ENCODE measurements at regions not wholly inside any gene's neighbourhood (a gene's known extent, or its start where the extent isn't known, plus 50 kb on each side); places are given as distances from the start of the nearest gene placed in this dataset.

GRCh38 chr4:59685626-59686025 is 1514.5 kb upstream of the ADGRL3 start:
- Histone ChIP-seq H3K4me1 (no peaks in the 10 kb centered on the region), H3K27ac (replicated peaks in 1 of 4) (no peak overlapping the region), H3K27me3 (no peaks in the 10 kb centered on the region), H3K36me3 (no peaks in the 10 kb centered on the region), H3K9me3 (no peaks in the 10 kb centered on the region), H3K4me3 (no peak overlapping the region)
- DNase-seq (ENCODE audit: extremely low spot score), result no peak
- intact Hi-C loops (cut with DNase I), result no loop called here
- TF ChIP-seq EP300 (IDR thresholded peaks at IDR 0.05) (no peak), CTCF (IDR thresholded peaks at IDR 0.05) (no peak), POLR2A (IDR thresholded peaks at IDR 0.05; ENCODE audit: low read depth) (no peak), POLR2AphosphoS5 (IDR thresholded peaks at IDR 0.05) (no peak)
- 83% methylated on average over 1 of the region's 1 CpG for WGBS

- no peaks in the 10 kb centered on the region for H3K27me3 ChIP-seq
- TF ChIP-seq POLR2AphosphoS5 (IDR thresholded peaks at IDR 0.05), result no peak
- no peak for TF ChIP-seq EP300 (IDR thresholded peaks at IDR 0.05)
- TF ChIP-seq CTCF (IDR thresholded peaks at IDR 0.05), result no peak
- TF ChIP-seq POLR2A (IDR thresholded peaks at IDR 0.05; ENCODE audit: low read depth), result no peak
- no peak for DNase-seq (ENCODE audit: extremely low spot score)
- no peak overlapping the region for H3K27ac ChIP-seq (replicated peaks in 1 of 4)
- H3K9me3 ChIP-seq, result no peaks in the 10 kb centered on the region
- H3K4me3 ChIP-seq, result no peak overlapping the region
- H3K36me3 ChIP-seq, result no peaks in the 10 kb centered on the region
- H3K4me1 ChIP-seq, result no peaks in the 10 kb centered on the region
- intact Hi-C loops (cut with DNase I), result no loop called here
- 81% methylated on average over 6 of the region's 6 CpGs for WGBS
These were observed 1511.0 kb upstream of the ADGRL3 start for GRCh38 chr4:59689149-59689548.

DNA sequence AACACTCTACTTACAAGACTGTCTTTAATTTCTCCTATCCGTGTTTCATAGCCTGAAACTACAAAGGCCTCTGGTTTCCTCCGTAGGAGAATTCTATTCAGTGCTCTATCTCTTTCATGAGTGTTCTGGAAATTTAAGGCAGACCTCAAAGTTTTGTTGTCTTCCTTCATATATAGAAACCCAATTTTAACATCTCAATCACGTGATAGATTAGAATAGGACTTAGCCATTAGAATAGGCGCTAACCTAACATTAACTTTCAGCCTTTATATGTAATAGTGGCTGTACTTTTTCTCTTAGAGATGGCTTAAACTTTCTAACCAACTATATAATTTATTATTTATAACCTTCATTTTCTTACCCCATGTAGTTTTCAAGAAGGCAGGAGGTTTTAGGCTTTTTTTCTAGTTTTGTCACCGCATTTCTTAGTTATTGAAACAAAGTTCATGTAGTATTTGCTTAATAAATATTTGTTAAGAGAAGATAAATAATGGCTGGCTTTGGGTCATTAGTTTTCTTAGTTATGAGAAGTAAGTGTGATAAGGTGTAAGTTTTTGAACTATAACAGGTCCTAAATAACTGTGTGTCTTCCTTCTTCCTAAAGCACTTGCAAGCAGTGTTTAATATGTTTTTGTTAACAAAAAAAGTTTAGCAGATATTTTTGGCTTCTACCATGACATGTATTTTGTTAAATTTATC is 1504.6 kb upstream of the ADGRL3 start:
- Histone ChIP-seq H3K27ac (replicated peaks in 1 of 4) (no peak overlapping the region), H3K4me1 (no peaks in the 10 kb centered on the region), H3K4me3 (no peak overlapping the region), H3K27me3 (no peaks in the 10 kb centered on the region), H3K9me3 (no peaks in the 10 kb centered on the region), H3K36me3 (no peaks in the 10 kb centered on the region)
- 82% methylated on average over 5 of the region's 5 CpGs for WGBS
- intact Hi-C loops (cut with DNase I), result no loop called here
- no peak for DNase-seq (ENCODE audit: extremely low spot score)
- TF ChIP-seq POLR2A (IDR thresholded peaks at IDR 0.05; ENCODE audit: low read depth), result no peak
- TF ChIP-seq POLR2AphosphoS5 (IDR thresholded peaks at IDR 0.05), result no peak
- no peak for TF ChIP-seq EP300 (IDR thresholded peaks at IDR 0.05)
- TF ChIP-seq CTCF (IDR thresholded peaks at IDR 0.05), result no peak

DNA sequence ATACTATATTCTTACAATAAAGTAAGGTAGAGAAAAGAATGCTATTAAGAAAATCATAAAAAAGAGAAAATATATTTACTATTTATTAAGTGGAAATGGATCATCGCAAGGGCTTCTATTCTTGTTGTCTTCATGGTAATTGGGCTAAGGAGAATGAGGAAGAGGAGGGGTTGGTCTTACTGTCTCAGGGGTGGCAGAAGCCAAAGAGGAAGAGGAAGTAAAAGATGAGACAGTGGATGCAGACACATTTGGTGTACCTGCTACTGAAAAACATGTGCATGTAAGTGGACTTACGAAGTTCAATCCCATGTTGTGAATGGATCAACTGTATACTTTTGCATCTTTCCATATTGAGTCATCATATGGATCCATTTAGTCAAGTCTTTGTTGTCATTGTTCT is 1502.1 kb upstream of the ADGRL3 start:
- intact Hi-C loops (cut with DNase I), result no loop called here
- Histone ChIP-seq H3K4me1 (no peaks in the 10 kb centered on the region), H3K4me3 (no peak overlapping the region), H3K36me3 (no peaks in the 10 kb centered on the region), H3K9me3 (no peaks in the 10 kb centered on the region), H3K27ac (replicated peaks in 1 of 4) (no peak overlapping the region), H3K27me3 (no peaks in the 10 kb centered on the region)
- 87% methylated on average over 2 of the region's 2 CpGs for WGBS
- TF ChIP-seq POLR2AphosphoS5 (IDR thresholded peaks at IDR 0.05), result no peak
- no peak for TF ChIP-seq CTCF (IDR thresholded peaks at IDR 0.05)
- no peak for TF ChIP-seq EP300 (IDR thresholded peaks at IDR 0.05)
- TF ChIP-seq POLR2A (IDR thresholded peaks at IDR 0.05; ENCODE audit: low read depth), result no peak
- DNase-seq (ENCODE audit: extremely low spot score), result no peak

DNA sequence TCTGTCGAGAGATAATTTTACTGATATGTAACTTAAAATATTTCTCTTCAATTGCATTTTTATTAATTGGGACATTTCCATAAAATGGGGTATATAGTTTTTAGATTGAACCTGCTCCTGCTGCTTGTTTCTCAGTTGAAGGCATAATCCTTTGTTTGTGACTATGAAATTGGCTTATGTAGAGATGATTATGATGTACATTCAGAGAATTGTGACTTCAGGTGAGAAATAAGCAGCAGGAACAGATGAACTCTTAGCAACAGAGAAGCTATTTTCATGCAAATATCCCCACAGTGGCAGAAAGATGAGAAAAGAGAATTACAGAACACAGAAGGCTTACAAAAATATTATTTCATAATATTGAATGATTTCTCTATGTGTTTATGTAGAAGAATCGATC is 1499.5 kb upstream of the ADGRL3 start:
- TF ChIP-seq EP300 (IDR thresholded peaks at IDR 0.05) (no peak), POLR2A (IDR thresholded peaks at IDR 0.05; ENCODE audit: low read depth) (no peak), POLR2AphosphoS5 (IDR thresholded peaks at IDR 0.05) (no peak), CTCF (IDR thresholded peaks at IDR 0.05) (no peak)
- Histone ChIP-seq H3K27ac (replicated peaks in 1 of 4) (no peak overlapping the region), H3K9me3 (no peaks in the 10 kb centered on the region), H3K27me3 (no peaks in the 10 kb centered on the region), H3K4me3 (no peak overlapping the region), H3K36me3 (no peaks in the 10 kb centered on the region), H3K4me1 (no peaks in the 10 kb centered on the region)
- 84% methylated on average over 2 of the region's 2 CpGs for WGBS
- intact Hi-C loops (cut with DNase I), result no loop called here
- DNase-seq (ENCODE audit: extremely low spot score), result no peak
